Nephron (organoid): ENCODE measurements at regions not wholly inside any gene's neighbourhood (a gene's known extent, or its start where the extent isn't known, plus 50 kb on each side); places are given as distances from the start of the nearest gene placed in this dataset.
A peak's percentile ranks its signal among the peaks of the same experiment; 100 is the strongest.

ENCODE experiments used
- H3K27ac Mint-ChIP-seq, 3 experiments: 2 replicates each; pipeline ENCODE4 v1.8.0; 2020; ENCODE audit warnings: mixed read lengths in 3 of 3, mild to moderate bottlenecking in 2 of 3, moderate library complexity in 1 of 3
- H3K27me3 Mint-ChIP-seq: 2 replicates; pipeline ENCODE4 v1.8.0; 2021; ENCODE audit warnings: low read depth, mild to moderate bottlenecking, moderate library complexity, mixed read lengths
- H3K36me3 Mint-ChIP-seq: 2 replicates; pipeline ENCODE4 v1.8.0; 2020; ENCODE audit warnings: low read depth, mixed read lengths
- H3K4me1 Mint-ChIP-seq: 2 replicates; pipeline ENCODE4 v1.8.0; 2020; ENCODE audit warnings: mixed read lengths
- H3K4me3 Mint-ChIP-seq, 3 experiments: 2 replicates each; pipeline ENCODE4 v1.8.0; 2020; ENCODE audit warnings: mild to moderate bottlenecking in 3 of 3, mixed read lengths in 3 of 3, moderate library complexity in 2 of 3
- H3K9me3 Mint-ChIP-seq: 2 replicates; pipeline ENCODE4 v1.8.0; 2020; ENCODE audit warnings: mixed read lengths
- CTCF ChIP-seq, 3 experiments: fragments of 200-600 bp; sonication (generic); IDR thresholded peaks; one replicate each; pipeline ENCODE4 v1.5.0; 2021; ENCODE audit warnings: antibody characterized with exemption in 3 of 3; ENCODE audit not compliant: unreplicated experiment in 3 of 3

- no peaks in the 10 kb centered on the region for H3K27me3 Mint-ChIP-seq
- H3K4me1 Mint-ChIP-seq: peaks cover 6% of the 10 kb centered on the region
- H3K36me3 Mint-ChIP-seq: no peaks in the 10 kb centered on the region
- H3K4me3 Mint-ChIP-seq: no peak overlapping the region
- peaks cover 2% of the 10 kb centered on the region for H3K9me3 Mint-ChIP-seq
- no peak for TF ChIP-seq CTCF (IDR thresholded peaks at IDR 0.05; ENCODE audit: unreplicated experiment in 3 of 3)
- H3K27ac Mint-ChIP-seq: no peak overlapping the region
Measured at GRCh38 chr13:32857689-32858088, 158.5 kb upstream of the KL start.

- no peak overlapping the region for H3K27ac Mint-ChIP-seq
- no peak for TF ChIP-seq CTCF (IDR thresholded peaks at IDR 0.05; ENCODE audit: unreplicated experiment in 3 of 3)
- H3K4me3 Mint-ChIP-seq: no peak overlapping the region
- H3K36me3 Mint-ChIP-seq: no peaks in the 10 kb centered on the region
- H3K27me3 Mint-ChIP-seq: no peaks in the 10 kb centered on the region
- no peaks in the 10 kb centered on the region for H3K4me1 Mint-ChIP-seq
- peaks cover 2% of the 10 kb centered on the region for H3K9me3 Mint-ChIP-seq
Measured at GRCh38 chr13:32859707-32860292, 156.4 kb upstream of the KL start.

GRCh38 chr13:32861304-32861703, 154.9 kb upstream of the KL start:
- Mint-ChIP-seq H3K4me1 (no peaks in the 10 kb centered on the region), H3K36me3 (no peaks in the 10 kb centered on the region), H3K27me3 (no peaks in the 10 kb centered on the region), H3K4me3 (no peak overlapping the region), H3K9me3 (no peaks in the 10 kb centered on the region), H3K27ac (no peak overlapping the region)
- no peak for TF ChIP-seq CTCF (IDR thresholded peaks at IDR 0.05; ENCODE audit: unreplicated experiment in 3 of 3)

GRCh38 chr13:32863596-32863995, 152.6 kb upstream of the KL start:
- Mint-ChIP-seq H3K27me3 (no peaks in the 10 kb centered on the region), H3K27ac (no peak overlapping the region), H3K4me3 (no peak overlapping the region), H3K4me1 (peaks cover 6% of the 10 kb centered on the region), H3K36me3 (no peaks in the 10 kb centered on the region), H3K9me3 (peaks cover 3% of the 10 kb centered on the region)
- no peak for TF ChIP-seq CTCF (IDR thresholded peaks at IDR 0.05; ENCODE audit: unreplicated experiment in 3 of 3)

- no peaks in the 10 kb centered on the region for H3K27me3 Mint-ChIP-seq
- H3K4me3 Mint-ChIP-seq: no peak overlapping the region
- peaks cover 16% of the 10 kb centered on the region for H3K9me3 Mint-ChIP-seq
- H3K27ac Mint-ChIP-seq: peak overlapping the region; percentile 20 to 36 (median 24)
- H3K4me1 Mint-ChIP-seq: peaks cover 6% of the 10 kb centered on the region
- no peak for TF ChIP-seq CTCF (IDR thresholded peaks at IDR 0.05; ENCODE audit: unreplicated experiment in 3 of 3)
- no peaks in the 10 kb centered on the region for H3K36me3 Mint-ChIP-seq
Measured at GRCh38 chr13:32866921-32867320, 149.3 kb upstream of the KL start.

GRCh38 chr13:32877491-32877890, 138.7 kb upstream of the KL start:
- no peak for TF ChIP-seq CTCF (IDR thresholded peaks at IDR 0.05; ENCODE audit: unreplicated experiment in 3 of 3)
- Mint-ChIP-seq H3K36me3 (no peaks in the 10 kb centered on the region), H3K27ac (peak overlapping the region in 2 of 3 experiments; percentile 19 to 52), H3K4me3 (no peak overlapping the region), H3K27me3 (peaks cover 3% of the 10 kb centered on the region), H3K9me3 (peaks cover 2% of the 10 kb centered on the region), H3K4me1 (peaks cover 25% of the 10 kb centered on the region)
